ENCODE measurements at regions not wholly inside any gene's neighbourhood (a gene's known extent, or its start where the extent isn't known, plus 50 kb on each side); places are given as distances from the start of the nearest gene placed in this dataset.
"Not testable (repeated sequence)": the region's sequence is repeated elsewhere in the genome, so short reads cannot be mapped to it uniquely, and the experiment has no call there.

- not testable (repeated sequence) for TF ChIP-seq POLR2AphosphoS5 (IDR thresholded peaks at IDR 0.05)
- TF ChIP-seq, protein P1, sequence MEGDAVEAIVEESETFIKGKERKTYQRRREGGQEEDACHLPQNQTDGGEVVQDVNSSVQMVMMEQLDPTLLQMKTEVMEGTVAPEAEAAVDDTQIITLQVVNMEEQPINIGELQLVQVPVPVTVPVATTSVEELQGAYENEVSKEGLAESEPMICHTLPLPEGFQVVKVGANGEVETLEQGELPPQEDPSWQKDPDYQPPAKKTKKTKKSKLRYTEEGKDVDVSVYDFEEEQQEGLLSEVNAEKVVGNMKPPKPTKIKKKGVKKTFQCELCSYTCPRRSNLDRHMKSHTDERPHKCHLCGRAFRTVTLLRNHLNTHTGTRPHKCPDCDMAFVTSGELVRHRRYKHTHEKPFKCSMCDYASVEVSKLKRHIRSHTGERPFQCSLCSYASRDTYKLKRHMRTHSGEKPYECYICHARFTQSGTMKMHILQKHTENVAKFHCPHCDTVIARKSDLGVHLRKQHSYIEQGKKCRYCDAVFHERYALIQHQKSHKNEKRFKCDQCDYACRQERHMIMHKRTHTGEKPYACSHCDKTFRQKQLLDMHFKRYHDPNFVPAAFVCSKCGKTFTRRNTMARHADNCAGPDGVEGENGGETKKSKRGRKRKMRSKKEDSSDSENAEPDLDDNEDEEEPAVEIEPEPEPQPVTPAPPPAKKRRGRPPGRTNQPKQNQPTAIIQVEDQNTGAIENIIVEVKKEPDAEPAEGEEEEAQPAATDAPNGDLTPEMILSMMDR (IDR thresholded peaks at IDR 0.05) = not testable (repeated sequence)
Observed at GRCh38 chr17:21574611-21575255, 117.6 kb upstream of the KCNJ18 start.
